ENCODE measurements at regions not wholly inside any gene's neighbourhood (a gene's known extent, or its start where the extent isn't known, plus 50 kb on each side); places are given as distances from the start of the nearest gene placed in this dataset.
"Not testable (repeated sequence)": the region's sequence is repeated elsewhere in the genome, so short reads cannot be mapped to it uniquely, and the experiment has no call there.

DNA sequence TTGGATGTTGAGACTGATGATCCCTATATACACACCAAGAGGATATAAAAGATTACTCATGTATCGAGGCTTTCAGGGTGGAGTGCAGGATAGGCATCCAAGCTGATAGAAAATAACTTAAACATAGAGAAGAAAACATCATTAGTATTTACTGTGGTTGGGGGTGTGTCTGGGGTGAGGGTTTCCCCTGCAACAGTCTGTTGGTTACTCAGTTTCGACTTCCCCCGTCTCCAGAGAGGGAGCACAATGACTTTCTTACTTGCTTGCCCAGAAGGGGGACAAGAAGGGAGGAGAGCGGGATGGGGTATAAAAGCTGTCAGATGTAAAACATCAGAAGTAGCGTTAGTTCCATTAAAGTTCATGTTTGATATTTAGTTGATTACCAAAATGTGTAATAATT is 717.4 kb upstream of the ZP4 start:
- no peak for DNase-seq (ENCODE audit: low read depth, low spot score)
- no peak overlapping the region for H3K27ac ChIP-seq

DNA sequence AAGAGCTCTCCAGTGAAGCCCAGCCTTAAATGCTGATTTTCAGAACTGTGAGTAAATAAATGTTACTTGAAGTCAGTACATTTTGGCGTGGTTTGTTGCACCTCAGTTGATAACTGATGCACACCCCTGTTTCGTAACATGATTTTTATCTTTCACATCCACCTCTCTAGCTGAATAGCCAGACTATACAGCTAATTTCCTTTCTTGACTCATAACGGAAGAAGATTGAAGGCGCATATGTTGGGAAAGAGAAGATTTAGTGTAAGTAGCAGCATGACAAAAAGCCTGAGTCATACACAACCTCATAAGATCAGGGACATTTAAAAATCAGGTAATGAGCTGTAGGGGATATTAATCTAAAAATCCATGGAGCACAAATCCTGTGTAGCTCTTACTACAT is 716.2 kb upstream of the ZP4 start:
- no peak overlapping the region for H3K27ac ChIP-seq
- DNase-seq (ENCODE audit: low read depth, low spot score), result no peak

DNA sequence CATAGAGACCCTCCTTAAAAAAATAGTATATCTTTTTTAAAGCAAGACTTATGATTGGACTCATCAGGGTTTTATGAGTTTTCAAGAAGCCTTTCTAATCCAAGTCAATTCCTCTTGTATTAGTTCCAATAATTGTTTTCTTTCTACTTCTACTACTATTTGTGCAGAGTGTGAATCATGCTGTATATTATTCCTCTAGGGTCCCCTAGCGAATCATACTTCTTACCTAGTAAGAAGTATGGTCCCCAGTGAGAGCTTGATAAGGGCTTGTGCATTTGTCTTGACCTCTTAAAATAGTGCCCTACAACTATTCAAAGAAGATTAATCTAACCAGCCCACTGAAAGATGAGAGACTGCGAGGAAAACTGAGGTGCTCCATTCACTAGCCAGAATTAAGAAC is 715.7 kb upstream of the ZP4 start:
- no peak for DNase-seq (ENCODE audit: low read depth, low spot score)
- H3K27ac ChIP-seq, result no peak overlapping the region

DNA sequence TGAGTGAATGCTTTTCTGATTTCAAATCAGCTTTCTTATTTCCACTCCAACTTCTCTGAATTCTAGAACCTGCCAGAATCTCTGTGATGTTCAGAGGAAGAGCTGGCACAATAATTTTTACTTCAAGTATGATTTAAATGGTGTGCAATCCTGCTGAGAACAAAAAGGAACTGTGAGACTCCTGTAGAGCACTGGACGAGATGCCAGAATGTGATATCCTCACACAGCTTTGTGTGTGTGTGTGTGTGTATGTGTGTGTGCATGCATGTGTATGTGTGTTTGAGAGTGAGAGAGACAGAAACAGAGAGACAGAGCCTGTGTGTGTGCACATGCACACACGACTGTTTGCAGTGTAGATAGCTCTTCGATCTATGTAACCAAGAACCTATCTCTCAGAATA is 713.6 kb upstream of the ZP4 start:
- DNase-seq (ENCODE audit: low read depth, low spot score), result no peak
- H3K27ac ChIP-seq, result no peak overlapping the region

DNA sequence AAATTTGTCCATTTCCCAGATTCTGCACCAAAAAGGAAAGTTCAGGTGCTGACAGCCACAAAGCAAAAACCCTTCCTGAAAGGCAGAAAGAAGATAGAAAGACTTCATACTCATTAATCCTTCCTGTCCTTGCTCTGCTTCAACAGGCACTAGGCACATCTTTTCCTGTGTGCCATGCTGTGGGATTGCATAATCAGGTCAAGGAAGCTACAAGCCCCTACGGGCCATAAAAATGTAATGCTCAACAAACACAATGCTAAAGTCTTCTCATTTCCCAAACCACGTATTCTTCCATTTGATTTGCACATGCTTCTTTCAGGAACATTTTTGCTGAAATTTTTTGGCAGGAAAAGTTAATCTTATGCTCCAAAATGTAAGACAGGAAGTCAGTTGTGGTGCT is 710.9 kb upstream of the ZP4 start:
- H3K27ac ChIP-seq; DNase-seq (ENCODE audit: low read depth, low spot score): not testable (repeated sequence)

DNA sequence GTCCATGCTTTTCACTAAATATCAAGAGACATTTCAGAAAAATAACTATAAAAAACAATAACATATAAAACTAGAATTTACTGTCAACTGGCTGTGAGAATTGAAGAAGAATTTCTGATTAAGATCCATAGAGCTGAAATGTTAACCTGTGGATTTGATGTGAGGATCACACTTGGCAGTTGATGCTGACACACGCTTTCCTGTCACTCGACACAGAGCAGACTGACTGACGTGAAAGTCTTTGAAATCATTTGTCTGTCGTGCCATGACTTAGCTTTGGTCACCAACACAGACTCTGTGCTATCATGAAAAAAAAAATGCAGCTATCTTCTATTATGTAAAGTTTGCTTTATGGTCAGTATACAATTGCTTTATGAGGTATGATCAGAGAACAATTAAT is 706.0 kb upstream of the ZP4 start:
- no peak for DNase-seq (ENCODE audit: low read depth, low spot score)
- no peak overlapping the region for H3K27ac ChIP-seq

DNA sequence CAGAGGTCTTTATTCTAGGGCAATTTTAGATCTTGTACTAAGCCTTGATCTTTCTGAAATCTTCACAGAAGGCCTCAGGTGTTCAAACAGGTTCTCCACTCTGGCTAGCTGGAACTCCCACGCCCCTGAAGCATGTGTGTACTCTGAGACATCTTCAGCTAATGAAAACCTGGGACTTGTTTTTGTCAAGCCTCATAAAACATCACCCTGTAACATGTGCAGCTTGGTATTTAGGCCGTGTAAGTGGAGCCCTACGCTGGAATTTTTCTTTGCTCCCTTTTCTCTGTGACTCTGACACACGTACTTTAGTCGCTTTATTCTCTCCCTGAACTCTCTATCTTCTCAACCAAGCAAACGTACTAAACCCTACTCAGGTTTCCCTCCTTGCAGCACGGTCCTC is 701.9 kb upstream of the ZP4 start:
- DNase-seq (ENCODE audit: low read depth, low spot score), result no peak
- no peak overlapping the region for H3K27ac ChIP-seq

DNA sequence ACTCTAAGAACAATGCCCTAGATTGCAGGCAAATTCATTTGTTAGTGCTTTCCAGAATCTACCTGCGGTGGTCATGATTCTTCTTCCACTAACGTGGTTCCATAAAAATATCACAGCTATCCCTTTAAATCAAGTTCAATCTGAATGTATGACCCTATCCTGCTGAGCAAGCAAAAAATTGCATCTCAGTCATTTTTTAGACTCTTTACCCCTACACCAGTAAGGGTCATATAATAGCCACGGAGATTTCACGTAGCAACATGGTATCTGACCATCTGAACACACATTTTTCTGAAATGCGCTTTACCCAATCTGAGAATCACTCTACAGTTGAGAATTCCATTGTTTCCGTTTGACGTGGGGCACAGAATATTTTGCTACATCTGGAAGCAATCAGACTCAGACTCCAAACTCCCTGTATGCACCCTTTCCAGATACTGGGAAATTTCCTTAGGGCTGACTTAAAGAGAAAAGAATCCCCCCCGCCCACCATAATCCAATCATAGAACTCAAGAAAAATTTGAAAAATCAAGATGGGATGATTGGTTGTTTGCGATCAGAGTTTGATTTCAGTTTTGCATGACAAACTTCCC is 699.2 kb upstream of the ZP4 start:
- no peak overlapping the region for H3K27ac ChIP-seq
- no peak for DNase-seq (ENCODE audit: low read depth, low spot score)

DNA sequence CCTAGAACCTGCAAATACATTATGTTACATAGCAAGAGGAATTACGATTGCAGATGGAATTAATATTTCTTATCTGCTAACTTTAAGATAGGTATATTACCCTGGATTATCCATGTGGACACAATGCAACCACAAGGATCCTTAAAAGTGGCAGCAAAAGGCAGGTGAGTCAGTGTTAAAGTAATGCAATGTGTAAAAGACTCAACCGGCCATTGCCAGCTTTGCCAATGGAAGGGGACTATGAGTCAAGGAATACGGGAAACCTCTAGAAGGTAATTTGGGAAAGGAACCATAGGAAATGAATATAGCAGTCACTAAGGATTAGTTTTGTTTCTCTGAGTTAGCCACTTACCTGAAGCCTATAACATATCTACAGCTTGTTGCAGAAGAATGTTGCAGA is 692.1 kb upstream of the ZP4 start:
- no peak overlapping the region for H3K27ac ChIP-seq
- no peak for DNase-seq (ENCODE audit: low read depth, low spot score)

DNA sequence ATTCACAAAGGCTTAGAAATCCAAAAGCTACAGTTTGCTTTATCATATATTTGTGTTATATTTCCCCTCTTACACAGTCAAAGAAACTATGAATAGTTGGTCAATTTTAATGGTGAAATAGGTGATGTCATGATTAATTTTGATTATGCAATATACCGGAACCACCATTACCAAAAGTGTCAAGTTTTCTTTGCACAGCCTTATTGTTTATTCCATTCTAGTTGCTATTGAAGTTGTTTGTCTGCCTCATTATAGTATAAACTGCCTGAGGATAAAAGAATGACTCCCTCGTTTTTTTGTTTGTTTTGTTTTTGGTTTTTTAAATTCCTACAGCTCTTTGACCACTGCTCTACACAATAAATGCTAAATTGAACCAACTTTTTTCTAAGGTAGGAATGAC is 690.6 kb upstream of the ZP4 start:
- H3K27ac ChIP-seq, result no peak overlapping the region
- DNase-seq (ENCODE audit: low read depth, low spot score), result no peak

DNA sequence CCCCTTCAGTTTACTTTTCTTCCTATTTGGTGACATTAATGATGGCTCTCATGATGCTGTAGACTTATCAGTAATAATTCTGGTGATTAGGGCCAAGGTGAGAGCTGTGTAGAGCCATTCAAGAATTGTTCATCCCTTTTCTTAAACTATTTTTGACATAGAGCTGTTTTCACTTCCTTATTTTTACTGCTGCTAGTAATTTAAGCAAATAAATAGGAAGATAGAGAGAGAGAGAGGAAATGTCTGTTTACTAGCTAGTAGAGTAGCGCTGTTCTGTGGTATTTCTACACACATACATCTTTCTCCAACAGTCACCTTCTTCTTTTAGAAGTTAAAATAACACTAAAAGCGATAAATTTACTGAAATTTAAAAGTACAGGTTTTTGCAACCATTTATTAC is 678.0 kb upstream of the ZP4 start:
- H3K27ac ChIP-seq, result no peak overlapping the region
- no peak for DNase-seq (ENCODE audit: low read depth, low spot score)

DNA sequence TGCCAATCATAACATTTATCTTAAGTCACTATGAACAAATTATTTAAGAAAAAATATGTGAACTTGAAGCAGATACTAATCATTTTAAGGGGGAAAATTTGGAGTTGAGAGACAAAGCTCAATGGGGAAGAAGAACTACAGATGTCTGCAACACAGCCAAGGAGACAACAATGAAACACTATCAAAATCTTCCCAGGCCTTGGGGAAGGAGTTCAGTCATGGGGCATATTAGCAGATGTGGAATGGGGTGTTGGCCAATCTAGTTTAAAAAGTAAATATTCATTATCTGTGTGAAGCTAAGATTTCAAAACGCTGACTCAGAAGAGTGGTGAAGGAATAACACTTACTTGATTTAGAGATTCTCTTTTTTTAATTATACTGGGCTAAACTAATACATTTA is 671.6 kb upstream of the ZP4 start:
- no peak for DNase-seq (ENCODE audit: low read depth, low spot score)
- H3K27ac ChIP-seq, result no peak overlapping the region

DNA sequence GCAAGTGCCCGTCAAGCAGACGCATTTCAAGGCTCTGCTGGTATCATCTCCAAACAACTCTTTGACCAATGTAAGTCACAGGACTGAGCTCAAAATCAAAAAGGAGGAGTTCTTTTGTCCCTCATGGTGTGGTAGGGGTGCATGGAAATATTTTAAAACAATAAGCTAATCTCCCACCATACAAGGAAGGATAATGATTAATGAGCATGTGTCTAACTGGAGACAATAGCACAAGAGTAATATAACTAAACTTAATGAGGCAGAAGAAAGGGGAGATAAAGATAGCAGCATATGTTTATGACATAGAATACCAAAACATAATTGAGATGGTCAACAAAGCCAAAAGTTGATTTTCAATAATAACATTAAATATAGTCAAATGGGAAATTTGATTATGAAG is 668.0 kb upstream of the ZP4 start:
- DNase-seq (ENCODE audit: low read depth, low spot score), result no peak
- no peak overlapping the region for H3K27ac ChIP-seq

DNA sequence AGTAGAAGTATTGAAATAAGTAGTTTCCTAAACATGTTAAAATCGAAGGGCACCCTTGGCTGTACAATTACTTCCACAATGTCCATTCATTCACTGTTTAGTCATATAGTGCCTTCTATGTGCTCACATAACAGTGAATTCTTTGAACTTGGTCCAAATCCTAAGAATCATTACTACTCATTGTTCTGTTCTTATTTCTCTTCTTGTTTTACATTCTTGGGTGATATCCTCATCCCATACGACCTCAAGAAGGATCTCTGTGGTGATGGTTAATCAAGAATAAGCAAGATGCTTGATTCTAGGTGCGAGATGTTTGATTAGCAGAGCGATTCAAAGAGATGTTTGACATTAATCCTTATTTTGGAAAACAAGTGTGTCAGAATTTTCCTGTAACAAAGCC is 667.4 kb upstream of the ZP4 start:
- DNase-seq (ENCODE audit: low read depth, low spot score), result no peak
- H3K27ac ChIP-seq, result no peak overlapping the region

DNA sequence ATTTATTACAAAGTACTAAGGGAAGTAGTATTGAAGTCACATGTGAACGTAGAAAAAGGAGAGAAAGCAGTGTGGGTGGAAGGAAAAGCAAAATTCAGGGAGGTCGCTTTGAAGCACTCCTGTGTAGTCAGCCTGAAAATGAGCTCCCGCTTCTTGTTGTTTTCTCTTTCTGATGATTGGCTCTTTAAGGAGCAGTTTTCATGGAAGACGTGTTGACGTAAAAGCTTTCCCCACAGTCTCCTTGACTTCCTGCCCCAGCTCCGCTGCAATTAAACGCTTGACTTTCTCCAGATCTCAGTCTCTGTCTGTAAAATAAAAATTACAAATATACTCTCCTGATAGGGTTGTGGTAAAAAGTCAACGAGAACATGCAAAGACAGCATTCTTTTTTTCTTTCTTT is 661.5 kb upstream of the ZP4 start:
- DNase-seq (ENCODE audit: low read depth, low spot score), result no peak
- no peak overlapping the region for H3K27ac ChIP-seq

DNA sequence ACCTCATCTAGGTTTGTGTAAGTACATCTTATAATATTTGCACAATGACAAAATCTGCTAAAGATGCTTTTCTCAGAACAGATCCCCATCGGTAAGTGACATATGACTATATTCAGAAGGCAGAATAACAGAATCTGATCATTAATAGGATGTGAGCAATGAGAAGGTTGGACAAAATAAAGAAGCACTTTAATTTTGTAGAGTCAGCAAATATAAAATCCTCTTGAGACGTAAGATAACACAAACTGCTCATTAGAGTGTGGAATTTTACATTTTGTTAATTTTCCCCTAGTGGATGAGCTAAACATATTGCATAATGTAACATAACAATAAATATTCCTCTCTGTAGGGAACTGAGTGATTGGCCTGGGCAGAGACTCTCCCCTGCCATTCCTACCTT is 658.4 kb upstream of the ZP4 start:
- DNase-seq (ENCODE audit: low read depth, low spot score), result no peak
- no peak overlapping the region for H3K27ac ChIP-seq

DNA sequence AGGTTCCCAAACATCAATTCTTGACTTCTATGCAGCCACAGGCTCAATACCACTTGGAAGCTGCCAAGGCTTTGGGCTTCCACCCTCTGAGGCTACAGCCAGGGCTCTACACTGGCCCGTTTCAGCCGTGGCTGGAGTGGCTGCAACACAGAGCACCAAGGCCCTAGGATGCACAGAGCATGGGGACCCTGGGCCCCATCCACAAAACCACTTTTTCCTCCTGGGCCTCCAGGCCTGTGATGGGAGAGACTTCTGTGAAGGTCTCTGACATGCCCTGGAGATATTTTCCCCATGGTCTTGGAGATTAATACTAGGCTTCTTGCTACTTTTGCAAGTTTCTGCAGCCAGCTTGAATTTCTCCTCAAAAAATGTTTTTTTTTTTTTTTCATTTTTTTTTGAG is 655.4 kb upstream of the ZP4 start:
- H3K27ac ChIP-seq, result no peak overlapping the region
- DNase-seq (ENCODE audit: low read depth, low spot score), result no peak

DNA sequence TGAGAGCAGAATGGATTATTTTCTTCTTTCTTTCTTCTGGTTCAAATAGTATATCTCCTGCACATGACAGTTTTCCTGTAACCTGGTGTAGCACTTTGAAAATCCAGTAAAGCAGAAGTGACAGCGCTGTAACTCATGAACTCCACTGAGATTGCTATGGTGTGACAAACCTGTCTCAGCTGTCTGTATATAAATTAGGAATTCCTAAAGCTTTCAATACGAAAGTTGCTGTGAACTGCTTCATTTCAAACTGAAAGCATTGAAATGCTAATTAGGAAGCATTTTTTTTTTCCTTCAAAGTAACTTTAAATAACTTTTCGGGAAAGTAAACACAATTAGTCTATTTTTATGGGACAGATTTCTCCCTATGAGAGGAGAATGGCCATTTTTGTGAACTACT is 646.9 kb upstream of the ZP4 start:
- H3K27ac ChIP-seq, result no peak overlapping the region
- no peak for DNase-seq (ENCODE audit: low read depth, low spot score)

DNA sequence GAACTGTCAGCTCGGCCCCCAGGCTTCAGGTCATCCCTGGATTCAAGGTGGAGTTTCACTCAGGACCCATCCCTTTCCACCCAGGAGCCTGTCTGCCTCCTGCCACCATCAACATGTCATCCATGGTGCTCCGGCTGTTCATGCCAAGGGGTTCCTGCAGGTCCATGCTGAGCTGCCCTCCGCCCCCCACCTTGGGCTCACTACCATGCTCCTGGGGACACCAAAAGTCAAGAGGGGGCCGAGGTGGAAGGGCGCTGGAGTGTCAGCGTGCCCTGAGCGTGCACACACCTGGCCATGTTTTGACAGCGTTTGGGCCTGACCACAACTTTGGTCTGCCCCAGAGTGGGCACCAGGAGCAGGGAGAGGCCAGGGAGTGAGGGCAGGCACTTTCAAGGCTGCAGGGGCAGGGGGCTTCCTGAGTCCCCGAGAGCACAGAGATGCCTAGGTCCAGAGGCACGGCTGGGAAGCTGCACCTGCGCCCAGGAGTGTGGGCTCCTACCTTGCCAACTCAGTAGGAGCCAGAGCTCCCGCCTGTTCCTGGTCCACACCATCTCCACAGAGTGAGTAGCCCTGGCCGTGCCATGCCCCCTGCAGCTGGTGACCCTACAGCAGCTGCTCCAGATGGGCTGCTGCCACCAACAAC is 639.6 kb upstream of the ZP4 start:
- no peak for DNase-seq (ENCODE audit: low read depth, low spot score)

DNA sequence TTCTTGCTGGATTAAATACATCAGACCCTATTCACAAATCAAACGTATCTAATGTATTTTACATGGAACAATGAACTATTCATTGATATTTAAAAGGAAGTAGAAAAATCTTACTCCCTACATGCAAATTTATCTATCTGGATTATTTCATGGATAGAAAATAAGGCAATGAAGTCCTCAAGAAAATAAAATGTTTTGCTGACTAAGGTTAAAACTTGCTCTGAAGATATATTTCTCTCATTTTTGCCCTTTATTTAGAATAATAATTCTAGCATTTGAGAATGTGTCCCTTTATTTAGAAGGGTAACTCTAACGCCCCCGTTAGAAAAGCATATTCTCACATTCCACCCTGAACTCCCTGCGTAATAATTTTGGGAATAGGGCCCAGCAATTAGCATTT is 627.0 kb upstream of the ZP4 start:
- H3K27ac ChIP-seq, result no peak overlapping the region
- no peak for DNase-seq (ENCODE audit: low read depth, low spot score)

More for the DNA sequence above, 639.6 kb upstream of the ZP4 start:
- H3K27ac ChIP-seq, result no peak overlapping the region

DNA sequence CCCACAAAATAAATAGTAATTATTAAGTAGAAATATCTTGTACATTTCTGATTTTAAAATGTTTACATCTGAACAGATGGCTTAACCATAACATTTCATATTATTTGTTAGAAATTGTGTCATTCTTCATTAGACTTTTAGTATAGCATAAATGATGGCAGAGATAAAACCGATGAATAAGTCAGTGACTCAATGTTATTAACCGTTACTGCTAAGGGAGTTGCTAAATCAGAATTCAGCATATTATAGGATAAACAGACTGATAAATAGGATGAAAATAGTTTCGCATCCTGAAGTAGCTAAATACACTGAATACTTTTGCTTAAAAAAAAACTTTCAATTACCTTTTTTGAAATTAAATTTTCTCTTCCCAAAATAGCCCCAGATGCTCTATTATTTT is 610.6 kb upstream of the ZP4 start:
- DNase-seq (ENCODE audit: low read depth, low spot score), result no peak
- no peak overlapping the region for H3K27ac ChIP-seq

DNA sequence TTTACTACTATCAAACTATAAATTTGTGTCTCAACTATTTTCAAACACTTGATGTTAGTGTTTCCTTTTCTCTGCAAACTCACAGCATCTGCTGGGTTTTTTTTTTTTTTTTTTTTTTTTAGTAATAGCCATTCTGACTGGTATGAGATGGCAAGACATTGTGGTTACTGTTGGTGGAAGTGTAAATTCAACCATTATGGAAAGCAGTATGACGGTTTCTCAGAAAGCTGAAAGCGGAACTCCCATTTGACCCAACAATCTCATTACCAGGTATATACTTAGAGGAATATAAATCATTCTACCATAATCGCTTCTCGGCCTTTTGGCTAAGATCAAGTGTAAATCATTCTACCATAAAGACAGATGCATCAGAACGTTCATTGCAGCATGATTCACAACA is 608.3 kb upstream of the ZP4 start:
- no peak overlapping the region for H3K27ac ChIP-seq
- DNase-seq (ENCODE audit: low read depth, low spot score), result no peak

DNA sequence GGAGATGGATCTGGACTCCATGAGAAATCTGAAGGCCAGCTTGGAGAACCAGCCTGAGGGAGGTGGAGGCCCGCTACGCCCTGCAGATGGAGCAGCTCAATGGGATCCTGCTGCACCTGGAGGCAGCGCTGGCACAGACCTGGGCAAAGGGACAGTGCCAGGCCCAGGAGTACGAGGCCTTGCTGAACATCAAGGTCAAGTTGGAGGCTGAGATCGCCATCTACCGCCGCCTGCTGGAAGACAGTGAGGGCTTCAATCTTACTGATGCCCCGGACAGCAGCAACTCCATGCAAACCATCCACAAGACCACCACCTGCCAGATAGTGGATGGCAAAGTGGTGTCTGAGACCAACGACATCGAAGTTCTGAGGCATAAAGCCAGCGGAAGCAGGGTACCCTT is 601.5 kb upstream of the ZP4 start:
- H3K27ac ChIP-seq, result no peak overlapping the region
- no peak for DNase-seq (ENCODE audit: low read depth, low spot score)
